AG04449 (cell line): ENCODE measurements at regions not wholly inside any gene's neighbourhood (a gene's known extent, or its start where the extent isn't known, plus 50 kb on each side); places are given as distances from the start of the nearest gene placed in this dataset.

Source experiments
- CTCF ChIA-PET: fragments of 350-600 bp; formaldehyde crosslinking; extraction: SDS; loops from one replicate; lab custom pipeline; 2021; ENCODE audit warnings: antibody characterized with exemption; lab: Yijun Ruan, JAX
- POLR2A ChIA-PET: fragments of 400-600, 350-600 bp; formaldehyde crosslinking; extraction: SDS; loops from one replicate; lab custom pipeline; 2020; ENCODE audit warnings: antibody characterized with exemption, inconsistent platforms; lab: Yijun Ruan, JAX
- DNase-seq: peaks from one replicate; pipeline ENCODE4 v3.0.0-alpha.2; 2010; ENCODE audit warnings: low read depth, low spot score
- H3K4me3 ChIP-seq: 2 replicates; pipeline ENCODE4 v1.5.1; 2011; ENCODE audit warnings: low read depth, mild to moderate bottlenecking, control low read depth, low read length
- CTCF ChIP-seq: IDR thresholded peaks from one replicate; pipeline ENCODE4 v1.5.1; 2011; ENCODE audit warnings: mild to moderate bottlenecking, moderate library complexity, low read length, control low read depth, inconsistent platforms; ENCODE audit not compliant: insufficient read depth; ENCODE audit errors: missing control alignments

- TF ChIP-seq CTCF = no peak
- no peak for DNase-seq
- CTCF ChIA-PET = no interaction called here
- H3K4me3 ChIP-seq = no peak overlapping the region
- POLR2A ChIA-PET = no interaction called here
Measured at GRCh38 chr12:58654021-58654420, 266.3 kb downstream of the LRIG3 start.

GRCh38 chr12:58655375-58655774 lies 264.9 kb downstream of the LRIG3 start:
- DNase-seq = no peak
- TF ChIP-seq CTCF = no peak
- ChIA-PET CTCF (interaction anchor here (1.1 kb wide), 1 partner anchor 8 kb away, joined by 3 read pairs; no protein-coding TSS in a partner anchor), POLR2A (no interaction called here)
- H3K4me3 ChIP-seq = no peak overlapping the region

GRCh38 chr12:58656254-58657009 lies 263.9 kb downstream of the LRIG3 start:
- POLR2A ChIA-PET = no interaction called here
- CTCF ChIA-PET = interaction anchor here (1.1 kb wide), 1 partner anchor 9 kb away, joined by 4 read pairs; no protein-coding TSS in a partner anchor

GRCh38 chr12:58657190-58657589 lies 263.1 kb downstream of the LRIG3 start:
- ChIA-PET CTCF (interaction anchor here (1.1 to 2.4 kb wide), 2 partner anchors 10 to 116 kb away, joined by 4 to 12 read pairs; no protein-coding TSS in a partner anchor), POLR2A (interaction anchor here (0.7 kb wide), 1 partner anchor 18 kb away, joined by 4 read pairs; no protein-coding TSS in a partner anchor)

More at GRCh38 chr12:58656254-58657009, 263.9 kb downstream of the LRIG3 start:
- no peak for TF ChIP-seq CTCF
- no peak for DNase-seq
- H3K4me3 ChIP-seq = no peak overlapping the region

GRCh38 chr12:58665375-58665774 lies 254.9 kb downstream of the LRIG3 start:
- no peak for DNase-seq
- POLR2A ChIA-PET = no interaction called here
- H3K4me3 ChIP-seq = no peak overlapping the region
- TF ChIP-seq CTCF = no peak
- CTCF ChIA-PET = no interaction called here

More at GRCh38 chr12:58657190-58657589, 263.1 kb downstream of the LRIG3 start:
- H3K4me3 ChIP-seq = no peak overlapping the region
- DNase-seq = no peak
- TF ChIP-seq CTCF = no peak

- no peak for DNase-seq
- TF ChIP-seq CTCF = no peak
- H3K4me3 ChIP-seq = no peak overlapping the region
- CTCF ChIA-PET = no interaction called here
- POLR2A ChIA-PET = interaction anchor here (0.6 kb wide), 1 partner anchor 305 kb away, joined by 7 read pairs; no protein-coding TSS in a partner anchor
Measured at GRCh38 chr12:58668233-58668632, 252.1 kb downstream of the LRIG3 start.
